ENCODE measurements at regions not wholly inside any gene's neighbourhood (a gene's known extent, or its start where the extent isn't known, plus 50 kb on each side); places are given as distances from the start of the nearest gene placed in this dataset.
"Not testable (repeated sequence)": the region's sequence is repeated elsewhere in the genome, so short reads cannot be mapped to it uniquely, and the experiment has no call there.

GRCh38 chr15:29539736-29540135, 270.1 kb upstream of the NSMCE3 start:
- Histone ChIP-seq H3K4me3 (no peak overlapping the region), H3K27me3 (no peaks in the 10 kb centered on the region), H3K36me3 (no peaks in the 10 kb centered on the region), H3K9me3 (no peaks in the 10 kb centered on the region)
- no peak for DNase-seq

DNA sequence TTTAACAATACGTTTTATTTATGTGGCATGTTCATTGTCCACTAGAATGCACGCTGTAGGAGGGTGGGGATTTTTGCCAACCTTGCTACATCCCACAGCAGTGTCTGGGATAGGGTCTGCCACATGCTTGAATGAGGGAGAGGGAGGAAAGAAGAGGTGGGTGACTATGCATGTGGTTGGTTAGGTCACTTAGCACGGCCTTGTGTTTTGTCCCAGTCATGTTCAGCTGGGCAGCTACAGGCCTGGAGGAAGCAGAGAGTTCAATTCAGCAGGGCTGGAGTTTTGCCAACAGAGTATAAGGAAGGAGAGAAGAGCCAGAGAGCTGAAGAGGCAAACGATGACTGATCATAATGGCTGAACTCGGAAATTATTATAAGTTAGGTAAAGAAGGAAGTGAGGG, 268.4 kb upstream of the NSMCE3 start:
- Histone ChIP-seq H3K4me3 (no peak overlapping the region), H3K9me3 (no peaks in the 10 kb centered on the region), H3K36me3 (no peaks in the 10 kb centered on the region), H3K27me3 (no peaks in the 10 kb centered on the region)
- no peak for DNase-seq

DNA sequence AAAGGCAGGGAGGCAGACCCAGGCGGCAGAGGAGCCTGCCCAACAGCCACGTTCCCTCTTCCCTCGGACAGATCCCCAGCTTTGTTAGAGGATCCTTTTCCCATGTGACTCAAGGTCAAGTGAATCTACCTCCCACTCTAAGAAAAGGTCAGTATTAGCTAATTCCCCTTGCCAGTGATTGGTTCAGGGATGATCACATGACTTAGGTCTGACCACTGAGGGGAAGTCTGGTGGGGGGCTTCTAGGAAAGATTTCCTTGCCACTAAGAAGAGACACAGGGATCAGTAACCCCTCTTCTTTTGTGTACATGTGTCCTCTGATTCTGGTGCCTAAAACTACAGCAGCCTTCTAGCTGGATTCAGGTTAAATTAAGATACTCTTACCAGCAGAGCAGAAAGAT, 266.3 kb upstream of the NSMCE3 start:
- no peak overlapping the region for H3K4me3 ChIP-seq
- H3K9me3 ChIP-seq: no peaks in the 10 kb centered on the region
- no peak for DNase-seq
- H3K36me3 ChIP-seq: no peaks in the 10 kb centered on the region
- no peaks in the 10 kb centered on the region for H3K27me3 ChIP-seq

DNA sequence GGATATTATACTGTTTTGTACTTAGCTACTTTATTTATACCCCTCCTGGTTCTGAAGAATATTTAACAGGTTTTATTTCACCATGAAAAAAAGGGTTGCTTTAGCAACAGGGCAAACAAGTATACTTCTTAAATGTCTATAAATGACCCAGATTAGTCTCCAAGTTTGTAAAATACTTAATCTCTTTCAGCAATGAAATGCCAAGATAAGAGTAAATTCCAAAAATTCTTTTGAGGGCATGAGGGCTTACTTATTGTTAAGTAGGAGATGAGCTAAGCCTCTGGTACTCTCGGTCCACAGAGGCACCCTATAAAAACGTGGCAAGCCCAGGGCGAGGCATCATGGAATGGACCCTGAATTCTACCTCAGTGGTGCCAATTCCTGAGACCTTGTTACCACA, 264.8 kb upstream of the NSMCE3 start:
- no peaks in the 10 kb centered on the region for H3K9me3 ChIP-seq
- peak; percentile 46 for DNase-seq

GRCh38 chr15:29533647-29534046, 264.0 kb upstream of the NSMCE3 start:
- Histone ChIP-seq H3K9me3 (no peaks in the 10 kb centered on the region), H3K36me3 (no peaks in the 10 kb centered on the region), H3K4me3 (no peak overlapping the region), H3K27me3 (no peaks in the 10 kb centered on the region)
- DNase-seq: no peak

More for the DNA sequence above, 264.8 kb upstream of the NSMCE3 start:
- Histone ChIP-seq H3K36me3 (no peaks in the 10 kb centered on the region), H3K27me3 (no peaks in the 10 kb centered on the region), H3K4me3 (no peak overlapping the region)

DNA sequence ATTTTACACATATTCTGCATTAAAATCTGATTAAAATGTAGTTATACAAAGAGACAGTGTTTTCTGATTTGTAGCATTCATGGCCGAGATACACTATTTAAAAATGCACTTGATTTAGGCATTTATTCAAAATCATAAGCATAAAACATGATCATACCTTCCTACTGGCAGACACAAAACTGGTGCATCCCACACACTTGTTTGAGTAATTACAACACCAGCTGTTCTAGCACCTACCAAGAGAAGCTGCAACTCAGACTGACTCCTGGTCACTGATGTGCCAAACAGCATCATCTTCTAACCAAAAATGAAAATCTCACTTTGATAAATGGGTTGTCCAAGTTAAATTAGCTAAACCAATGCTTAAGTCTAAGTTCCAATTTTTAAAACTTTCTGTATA, 262.7 kb upstream of the NSMCE3 start:
- Histone ChIP-seq H3K4me3 (no peak overlapping the region), H3K36me3 (no peaks in the 10 kb centered on the region), H3K9me3 (no peaks in the 10 kb centered on the region), H3K27me3 (no peaks in the 10 kb centered on the region)
- no peak for DNase-seq

DNA sequence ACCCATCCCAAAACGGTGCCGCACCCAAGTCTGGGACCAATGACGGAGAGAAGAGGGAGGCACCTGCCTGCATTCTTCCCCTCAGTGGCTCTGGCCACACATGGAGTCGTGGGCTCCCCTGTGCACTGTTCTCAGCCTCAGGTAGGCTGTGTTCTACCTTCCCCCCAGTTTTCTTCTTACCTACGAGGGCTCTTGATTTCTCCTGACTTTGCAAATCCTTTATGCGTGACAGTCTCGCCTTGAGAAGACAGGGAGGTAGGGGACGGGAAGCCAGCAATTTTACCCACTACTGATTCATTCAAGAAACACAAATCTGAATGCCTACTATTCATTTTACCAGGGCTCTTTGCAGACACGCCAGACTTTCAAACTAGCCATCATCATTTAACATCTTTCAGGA, 261.3 kb upstream of the NSMCE3 start:
- H3K9me3 ChIP-seq: no peaks in the 10 kb centered on the region
- no peak for DNase-seq
- no peaks in the 10 kb centered on the region for H3K36me3 ChIP-seq

GRCh38 chr15:29529043-29529442, 259.4 kb upstream of the NSMCE3 start:
- no peak for DNase-seq

More for the DNA sequence above, 261.3 kb upstream of the NSMCE3 start:
- Histone ChIP-seq H3K27me3 (no peaks in the 10 kb centered on the region), H3K4me3 (no peak overlapping the region)

GRCh38 chr15:29528276-29528675, 258.7 kb upstream of the NSMCE3 start:
- DNase-seq: no peak
- Histone ChIP-seq H3K27me3 (no peaks in the 10 kb centered on the region), H3K4me3 (no peak overlapping the region), H3K36me3 (no peaks in the 10 kb centered on the region), H3K9me3 (no peaks in the 10 kb centered on the region)

More at GRCh38 chr15:29529043-29529442, 259.4 kb upstream of the NSMCE3 start:
- Histone ChIP-seq H3K4me3 (no peak overlapping the region), H3K9me3 (no peaks in the 10 kb centered on the region), H3K27me3 (no peaks in the 10 kb centered on the region), H3K36me3 (no peaks in the 10 kb centered on the region)

- no peak overlapping the region for H3K4me3 ChIP-seq
- H3K36me3 ChIP-seq: no peaks in the 10 kb centered on the region
- DNase-seq: no peak
- no peaks in the 10 kb centered on the region for H3K27me3 ChIP-seq
- H3K9me3 ChIP-seq: no peaks in the 10 kb centered on the region
Measured at GRCh38 chr15:29526802-29527201, 257.2 kb upstream of the NSMCE3 start.

GRCh38 chr15:29522373-29523276, 253.0 kb upstream of the NSMCE3 start:
- Histone ChIP-seq H3K4me3 (no peak overlapping the region), H3K36me3 (no peaks in the 10 kb centered on the region), H3K27me3 (no peaks in the 10 kb centered on the region), H3K9me3 (peaks cover 8% of the 10 kb centered on the region; the same call in 1 of the 2 replicates)
- no peak for DNase-seq

- no peak overlapping the region for H3K4me3 ChIP-seq
- H3K9me3 ChIP-seq: peaks cover 8% of the 10 kb centered on the region; the same call in 1 of the 2 replicates
- no peaks in the 10 kb centered on the region for H3K36me3 ChIP-seq
- H3K27me3 ChIP-seq: no peaks in the 10 kb centered on the region
- DNase-seq: no peak
Measured at GRCh38 chr15:29518442-29518841, 248.8 kb upstream of the NSMCE3 start.

- no peak for DNase-seq
Measured at GRCh38 chr15:29517829-29518228, 248.2 kb upstream of the NSMCE3 start.

GRCh38 chr15:29516929-29517328, 247.3 kb upstream of the NSMCE3 start:
- H3K4me3 ChIP-seq: no peak overlapping the region
- H3K9me3 ChIP-seq: peaks cover 8% of the 10 kb centered on the region; the same call in 1 of the 2 replicates
- H3K36me3 ChIP-seq: no peaks in the 10 kb centered on the region
- no peak for DNase-seq
- H3K27me3 ChIP-seq: no peaks in the 10 kb centered on the region

More at GRCh38 chr15:29517829-29518228, 248.2 kb upstream of the NSMCE3 start:
- Histone ChIP-seq H3K9me3 (peaks cover 8% of the 10 kb centered on the region; the same call in 1 of the 2 replicates), H3K27me3 (no peaks in the 10 kb centered on the region), H3K36me3 (no peaks in the 10 kb centered on the region), H3K4me3 (no peak overlapping the region)

- DNase-seq: no peak
- H3K4me3 ChIP-seq: no peak overlapping the region
- H3K9me3 ChIP-seq: peaks cover 3% of the 10 kb centered on the region; the same call in 1 of the 2 replicates
- no peaks in the 10 kb centered on the region for H3K36me3 ChIP-seq
- no peaks in the 10 kb centered on the region for H3K27me3 ChIP-seq
Measured at GRCh38 chr15:29514926-29515325, 245.3 kb upstream of the NSMCE3 start.

DNA sequence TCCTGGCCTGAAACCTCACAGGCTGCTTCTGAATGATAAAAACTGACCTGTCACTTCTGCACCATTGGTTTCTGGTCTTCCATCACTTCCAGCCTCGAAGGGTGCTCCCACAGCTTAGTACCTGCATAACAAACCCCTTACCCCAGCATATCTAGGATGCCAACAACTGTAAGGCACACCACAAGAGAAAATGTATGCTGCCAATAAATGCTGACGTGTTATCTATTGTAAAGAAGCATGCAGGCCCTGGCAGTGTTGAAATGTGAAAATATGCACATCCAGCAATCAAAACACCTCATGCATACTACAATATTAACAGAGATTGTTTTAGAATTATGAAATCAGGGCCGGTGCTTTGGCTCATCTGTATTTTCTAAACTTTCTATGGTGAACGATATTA, 242.0 kb upstream of the NSMCE3 start:
- H3K36me3 ChIP-seq: no peaks in the 10 kb centered on the region
- H3K27me3 ChIP-seq: no peaks in the 10 kb centered on the region
- 0 out of 2 replicates have a peak, but pooled peaks cover 2% of the 10 kb centered on the region for H3K9me3 ChIP-seq
- no peak for DNase-seq
- H3K4me3 ChIP-seq: no peak overlapping the region

GRCh38 chr15:29505535-29505934, 235.9 kb upstream of the NSMCE3 start:
- DNase-seq, H3K9me3 ChIP-seq, H3K4me3 ChIP-seq, H3K36me3 ChIP-seq, H3K27me3 ChIP-seq: not testable (repeated sequence)
